ENCODE measurements at regions not wholly inside any gene's neighbourhood (a gene's known extent, or its start where the extent isn't known, plus 50 kb on each side); places are given as distances from the start of the nearest gene placed in this dataset.

- Histone ChIP-seq H3K27me3 (replicated peaks; ENCODE audit: control insufficient read depth, insufficient read depth, low read length) (peaks cover 16% of the 10 kb centered on the region), H3K9me3 (ENCODE audit: control insufficient read depth, low read length) (peaks cover 17% of the 10 kb centered on the region), H3K4me3 (ENCODE audit: low read length) (no peak overlapping the region), H3K4me1 (ENCODE audit: control insufficient read depth, insufficient read depth, low read length) (no peaks in the 10 kb centered on the region), H3K36me3 (ENCODE audit: control insufficient read depth, insufficient read depth, low read length, severe bottlenecking) (no peaks in the 10 kb centered on the region), H3K9ac (ENCODE audit: low read length) (no peak overlapping the region)
- no peak for DNase-seq (ENCODE audit: low read depth)
Measured at GRCh38 chr19:33902395-33902794, 105.7 kb downstream of the KCTD15 start.

GRCh38 chr19:33902802-33903488 lies 106.3 kb downstream of the KCTD15 start:
- DNase-seq (ENCODE audit: low read depth): no peak
- Histone ChIP-seq H3K27me3 (replicated peaks; ENCODE audit: control insufficient read depth, insufficient read depth, low read length) (peaks cover 21% of the 10 kb centered on the region), H3K4me1 (ENCODE audit: control insufficient read depth, insufficient read depth, low read length) (no peaks in the 10 kb centered on the region)

GRCh38 chr19:33903489-33903850 lies 106.8 kb downstream of the KCTD15 start:
- H3K9ac ChIP-seq (ENCODE audit: low read length): no peak overlapping the region
- no peak overlapping the region for H3K4me3 ChIP-seq (ENCODE audit: low read length)
- no peak for DNase-seq (ENCODE audit: low read depth)
- peaks cover 7% of the 10 kb centered on the region for H3K9me3 ChIP-seq (ENCODE audit: control insufficient read depth, low read length)
- no peaks in the 10 kb centered on the region for H3K36me3 ChIP-seq (ENCODE audit: control insufficient read depth, insufficient read depth, low read length, severe bottlenecking)
- no peaks in the 10 kb centered on the region for H3K4me1 ChIP-seq (ENCODE audit: control insufficient read depth, insufficient read depth, low read length)
- peaks cover 27% of the 10 kb centered on the region for H3K27me3 ChIP-seq (replicated peaks; ENCODE audit: control insufficient read depth, insufficient read depth, low read length)

More at GRCh38 chr19:33902802-33903488, 106.3 kb downstream of the KCTD15 start:
- Histone ChIP-seq H3K9ac (ENCODE audit: low read length) (no peak overlapping the region), H3K9me3 (ENCODE audit: control insufficient read depth, low read length) (peaks cover 12% of the 10 kb centered on the region), H3K36me3 (ENCODE audit: control insufficient read depth, insufficient read depth, low read length, severe bottlenecking) (no peaks in the 10 kb centered on the region), H3K4me3 (ENCODE audit: low read length) (no peak overlapping the region)

GRCh38 chr19:33904681-33905080 lies 108.0 kb downstream of the KCTD15 start:
- no peak for DNase-seq (ENCODE audit: low read depth)
- H3K36me3 ChIP-seq (ENCODE audit: control insufficient read depth, insufficient read depth, low read length, severe bottlenecking): no peaks in the 10 kb centered on the region
- no peak overlapping the region for H3K4me3 ChIP-seq (ENCODE audit: low read length)
- no peak overlapping the region for H3K9ac ChIP-seq (ENCODE audit: low read length)
- H3K4me1 ChIP-seq (ENCODE audit: control insufficient read depth, insufficient read depth, low read length): no peaks in the 10 kb centered on the region
- H3K27me3 ChIP-seq (replicated peaks; ENCODE audit: control insufficient read depth, insufficient read depth, low read length): peaks cover 29% of the 10 kb centered on the region
- H3K9me3 ChIP-seq (ENCODE audit: control insufficient read depth, low read length): peaks cover 3% of the 10 kb centered on the region

- Histone ChIP-seq H3K27me3 (replicated peaks; ENCODE audit: control insufficient read depth, insufficient read depth, low read length) (peaks cover 29% of the 10 kb centered on the region), H3K9ac (ENCODE audit: low read length) (no peak overlapping the region), H3K4me3 (ENCODE audit: low read length) (peak overlapping the region; percentile 62), H3K4me1 (ENCODE audit: control insufficient read depth, insufficient read depth, low read length) (no peaks in the 10 kb centered on the region), H3K9me3 (ENCODE audit: control insufficient read depth, low read length) (no peaks in the 10 kb centered on the region), H3K36me3 (ENCODE audit: control insufficient read depth, insufficient read depth, low read length, severe bottlenecking) (no peaks in the 10 kb centered on the region)
- no peak for DNase-seq (ENCODE audit: low read depth)
Measured at GRCh38 chr19:33905473-33905936, 108.8 kb downstream of the KCTD15 start.

- Histone ChIP-seq H3K4me3 (ENCODE audit: low read length) (peak overlapping the region; percentile 62), H3K4me1 (ENCODE audit: control insufficient read depth, insufficient read depth, low read length) (no peaks in the 10 kb centered on the region), H3K36me3 (ENCODE audit: control insufficient read depth, insufficient read depth, low read length, severe bottlenecking) (no peaks in the 10 kb centered on the region), H3K9ac (ENCODE audit: low read length) (no peak overlapping the region), H3K9me3 (ENCODE audit: control insufficient read depth, low read length) (no peaks in the 10 kb centered on the region), H3K27me3 (replicated peaks; ENCODE audit: control insufficient read depth, insufficient read depth, low read length) (peaks cover 29% of the 10 kb centered on the region)
- peak; percentile 2 for DNase-seq (ENCODE audit: low read depth)
Measured at GRCh38 chr19:33905937-33906577, 109.4 kb downstream of the KCTD15 start.

GRCh38 chr19:33906578-33907335 lies 110.1 kb downstream of the KCTD15 start:
- peaks cover 29% of the 10 kb centered on the region for H3K27me3 ChIP-seq (replicated peaks; ENCODE audit: control insufficient read depth, insufficient read depth, low read length)

GRCh38 chr19:33910922-33911321 lies 114.3 kb downstream of the KCTD15 start:
- Histone ChIP-seq H3K9ac (ENCODE audit: low read length) (no peak overlapping the region), H3K4me1 (ENCODE audit: control insufficient read depth, insufficient read depth, low read length) (no peaks in the 10 kb centered on the region), H3K9me3 (ENCODE audit: control insufficient read depth, low read length) (no peaks in the 10 kb centered on the region)

More at GRCh38 chr19:33906578-33907335, 110.1 kb downstream of the KCTD15 start:
- no peaks in the 10 kb centered on the region for H3K36me3 ChIP-seq (ENCODE audit: control insufficient read depth, insufficient read depth, low read length, severe bottlenecking)
- no peak for DNase-seq (ENCODE audit: low read depth)
- no peak overlapping the region for H3K9ac ChIP-seq (ENCODE audit: low read length)
- no peak overlapping the region for H3K4me3 ChIP-seq (ENCODE audit: low read length)
- no peaks in the 10 kb centered on the region for H3K9me3 ChIP-seq (ENCODE audit: control insufficient read depth, low read length)
- no peaks in the 10 kb centered on the region for H3K4me1 ChIP-seq (ENCODE audit: control insufficient read depth, insufficient read depth, low read length)

GRCh38 chr19:33914599-33914998 lies 117.9 kb downstream of the KCTD15 start:
- H3K27me3 ChIP-seq (replicated peaks; ENCODE audit: control insufficient read depth, insufficient read depth, low read length): no peaks in the 10 kb centered on the region
- DNase-seq (ENCODE audit: low read depth): no peak
- peaks cover 5% of the 10 kb centered on the region for H3K9me3 ChIP-seq (ENCODE audit: control insufficient read depth, low read length)
- H3K36me3 ChIP-seq (ENCODE audit: control insufficient read depth, insufficient read depth, low read length, severe bottlenecking): no peaks in the 10 kb centered on the region
- no peak overlapping the region for H3K4me3 ChIP-seq (ENCODE audit: low read length)
- no peak overlapping the region for H3K9ac ChIP-seq (ENCODE audit: low read length)
- H3K4me1 ChIP-seq (ENCODE audit: control insufficient read depth, insufficient read depth, low read length): no peaks in the 10 kb centered on the region

More at GRCh38 chr19:33910922-33911321, 114.3 kb downstream of the KCTD15 start:
- peaks cover 18% of the 10 kb centered on the region for H3K27me3 ChIP-seq (replicated peaks; ENCODE audit: control insufficient read depth, insufficient read depth, low read length)
- no peak overlapping the region for H3K4me3 ChIP-seq (ENCODE audit: low read length)
- H3K36me3 ChIP-seq (ENCODE audit: control insufficient read depth, insufficient read depth, low read length, severe bottlenecking): no peaks in the 10 kb centered on the region
- no peak for DNase-seq (ENCODE audit: low read depth)

GRCh38 chr19:33916792-33917191 lies 120.1 kb downstream of the KCTD15 start:
- H3K4me3 ChIP-seq (ENCODE audit: low read length): no peak overlapping the region
- no peak overlapping the region for H3K9ac ChIP-seq (ENCODE audit: low read length)
- H3K27me3 ChIP-seq (replicated peaks; ENCODE audit: control insufficient read depth, insufficient read depth, low read length): no peaks in the 10 kb centered on the region
- DNase-seq (ENCODE audit: low read depth): no peak
- no peaks in the 10 kb centered on the region for H3K4me1 ChIP-seq (ENCODE audit: control insufficient read depth, insufficient read depth, low read length)
- no peaks in the 10 kb centered on the region for H3K36me3 ChIP-seq (ENCODE audit: control insufficient read depth, insufficient read depth, low read length, severe bottlenecking)
- peaks cover 5% of the 10 kb centered on the region for H3K9me3 ChIP-seq (ENCODE audit: control insufficient read depth, low read length)

- H3K9ac ChIP-seq (ENCODE audit: low read length): no peak overlapping the region
- no peak for DNase-seq (ENCODE audit: low read depth)
Measured at GRCh38 chr19:33919291-33919690, 122.6 kb downstream of the KCTD15 start.

More at GRCh38 chr19:33919291-33919690, 122.6 kb downstream of the KCTD15 start:
- no peak overlapping the region for H3K4me3 ChIP-seq (ENCODE audit: low read length)
- H3K27me3 ChIP-seq (replicated peaks; ENCODE audit: control insufficient read depth, insufficient read depth, low read length): no peaks in the 10 kb centered on the region
- no peaks in the 10 kb centered on the region for H3K36me3 ChIP-seq (ENCODE audit: control insufficient read depth, insufficient read depth, low read length, severe bottlenecking)
- peaks cover 5% of the 10 kb centered on the region for H3K9me3 ChIP-seq (ENCODE audit: control insufficient read depth, low read length)
- no peaks in the 10 kb centered on the region for H3K4me1 ChIP-seq (ENCODE audit: control insufficient read depth, insufficient read depth, low read length)

Measured in adipocyte (in vitro differentiated cells).